ENCODE measurements at regions not wholly inside any gene's neighbourhood (a gene's known extent, or its start where the extent isn't known, plus 50 kb on each side); places are given as distances from the start of the nearest gene placed in this dataset.

GRCh38 chr6:119484598-119484997, 135.0 kb upstream of the MAN1A1 start:
- Histone ChIP-seq H3K4me3 (no peak overlapping the region), H3K27ac (no peak overlapping the region)
- DNase-seq (ENCODE audit: low spot score), result no peak
- TF ChIP-seq CTCF (IDR thresholded peaks at IDR 0.05), result no peak

GRCh38 chr6:119483908-119484307, 134.3 kb upstream of the MAN1A1 start:
- TF ChIP-seq CTCF (IDR thresholded peaks at IDR 0.05), result no peak
- H3K27ac ChIP-seq, result no peak overlapping the region
- DNase-seq (ENCODE audit: low spot score), result no peak
- H3K4me3 ChIP-seq, result no peak overlapping the region

GRCh38 chr6:119482850-119483285, 133.3 kb upstream of the MAN1A1 start:
- Histone ChIP-seq H3K4me3 (no peak overlapping the region), H3K27ac (no peak overlapping the region)
- no peak for TF ChIP-seq CTCF (IDR thresholded peaks at IDR 0.05)
- DNase-seq (ENCODE audit: low spot score), result no peak

- Histone ChIP-seq H3K27ac (no peak overlapping the region), H3K4me3 (no peak overlapping the region)
- DNase-seq (ENCODE audit: low spot score), result no peak
- TF ChIP-seq CTCF (IDR thresholded peaks at IDR 0.05), result no peak
Measured at GRCh38 chr6:119481976-119482375, 132.4 kb upstream of the MAN1A1 start.

GRCh38 chr6:119480961-119481497, 131.5 kb upstream of the MAN1A1 start:
- DNase-seq (ENCODE audit: low spot score), result no peak
- H3K4me3 ChIP-seq, result no peak overlapping the region
- TF ChIP-seq CTCF (IDR thresholded peaks at IDR 0.05), result no peak
- H3K27ac ChIP-seq, result no peak overlapping the region

GRCh38 chr6:119479860-119480655, 130.5 kb upstream of the MAN1A1 start:
- no peak for TF ChIP-seq CTCF (IDR thresholded peaks at IDR 0.05)
- no peak overlapping the region for H3K27ac ChIP-seq
- H3K4me3 ChIP-seq, result no peak overlapping the region
- no peak for DNase-seq (ENCODE audit: low spot score)

GRCh38 chr6:119476554-119476953, 127.0 kb upstream of the MAN1A1 start:
- TF ChIP-seq CTCF (IDR thresholded peaks at IDR 0.05), result no peak
- no peak for DNase-seq (ENCODE audit: low spot score)
- Histone ChIP-seq H3K27ac (no peak overlapping the region), H3K4me3 (no peak overlapping the region)
